Sigmoid colon (tissue), 6 donors: ENCODE measurements at regions not wholly inside any gene's neighbourhood (a gene's known extent, or its start where the extent isn't known, plus 50 kb on each side); places are given as distances from the start of the nearest gene placed in this dataset.

Experiments used
- DNase-seq: peaks from one replicate; pipeline ENCODE4 v3.0.0-alpha.2; 2019
- H3K27ac ChIP-seq, 4 donors: fragments of 200-600 bp; sonication (generic); one replicate each; pipeline ENCODE4 v1.5.1; 2016 to 2019; ENCODE audit warnings: mild to moderate bottlenecking in 1 of 4
- H3K27me3 ChIP-seq, 3 donors: fragments of 200-600 bp; sonication (generic); one replicate each; pipeline ENCODE4 v1.5.1; 2019; ENCODE audit warnings: mild to moderate bottlenecking in 1 of 3
- H3K36me3 ChIP-seq, 4 donors: fragments of 200-600 bp; sonication (generic); one replicate each; pipeline ENCODE4 v1.5.1; 2016 to 2019
- H3K4me1 ChIP-seq, 4 donors: fragments of 200-600 bp; sonication (generic); one replicate each; pipeline ENCODE4 v1.5.1; 2017 to 2019
- H3K4me3 ChIP-seq, 4 donors: fragments of 200-600 bp; sonication (generic); one replicate each; pipeline ENCODE4 v1.5.1; 2017 to 2019; ENCODE audit warnings: mild to moderate bottlenecking in 2 of 4, moderate library complexity in 1 of 4
- H3K9me3 ChIP-seq, 4 donors: fragments of 200-600 bp in 3 of 4; sonication (generic) in 3 of 4; one replicate each; pipeline versions ENCODE4 v1.5.1 to v1.6.1; 2013 to 2019
- EP300 ChIP-seq, 4 donors: sonication (generic); formaldehyde crosslinking; IDR thresholded peaks; one replicate each; pipeline ENCODE4 v1.6.1; 2017; ENCODE audit warnings: antibody characterized with exemption in 4 of 4
- POLR2A ChIP-seq, 2 donors: fragments of 450-650 bp; IDR thresholded peaks; one replicate each; pipeline ENCODE4 v1.6.1; 2016; ENCODE audit warnings: antibody characterized with exemption in 2 of 2, mild to moderate bottlenecking in 2 of 2, moderate library complexity in 2 of 2
- POLR2AphosphoS5 ChIP-seq, 4 donors: sonication (generic); formaldehyde crosslinking; IDR thresholded peaks; one replicate each; pipeline ENCODE4 v1.6.1; 2017; ENCODE audit warnings: antibody characterized with exemption in 4 of 4
- WGBS, 2 donors: extraction: QIAGEN DNeasy Blood & Tissue Kit; methylation state at CpG; one replicate each; pipeline ENCODE4 v1.1.7; 2013; 5-methylcytosine and 5-hydroxymethylcytosine counted together
- intact Hi-C: fragments of 100-400 bp; cut with DNase I; formaldehyde crosslinking; loops from one replicate; pipeline ENCODE4 v1.15.1; 2023
- TF ChIP-seq, protein P1 (sequence below), 4 experiments: fragments of 450-650 bp in 3 of 4; fragments of 200-600 bp in 1 of 4; IDR thresholded peaks; one replicate each; pipeline ENCODE4 v1.5.1; 2016 to 2019; ENCODE audit warnings: antibody characterized with exemption in 4 of 4, mild to moderate bottlenecking in 3 of 4, moderate library complexity in 2 of 4
- donor health status: healthy with polysubstance abuse.
- donor health status: healthy.

DNA sequence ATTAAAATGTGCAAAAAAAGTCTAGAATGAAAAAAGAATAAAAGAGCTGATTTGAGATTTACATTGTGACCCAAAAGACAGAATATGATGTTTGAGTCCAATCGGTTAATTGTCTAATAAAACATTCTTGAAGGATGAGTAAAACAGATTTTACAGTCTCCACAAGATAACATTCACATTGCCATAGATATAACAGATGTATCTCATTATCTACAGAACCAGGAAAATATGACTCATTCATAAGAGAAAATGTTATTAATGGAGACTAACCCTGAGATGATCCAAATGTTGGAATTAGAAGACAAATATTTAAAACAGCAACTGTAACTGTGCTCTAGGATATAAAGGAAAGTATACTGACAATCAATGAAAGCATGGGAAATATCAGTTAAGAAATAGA lies 141.7 kb downstream of the RFX6 start:
- Histone ChIP-seq H3K9me3 (peaks cover 0 to 5% (median 0%) of the 10 kb centered on the region in 4 donors), H3K27ac (no peak overlapping the region), H3K4me1 (no peaks in the 10 kb centered on the region), H3K27me3 (no peaks in the 10 kb centered on the region), H3K36me3 (no peaks in the 10 kb centered on the region), H3K4me3 (no peak overlapping the region)
- TF ChIP-seq, protein P1, sequence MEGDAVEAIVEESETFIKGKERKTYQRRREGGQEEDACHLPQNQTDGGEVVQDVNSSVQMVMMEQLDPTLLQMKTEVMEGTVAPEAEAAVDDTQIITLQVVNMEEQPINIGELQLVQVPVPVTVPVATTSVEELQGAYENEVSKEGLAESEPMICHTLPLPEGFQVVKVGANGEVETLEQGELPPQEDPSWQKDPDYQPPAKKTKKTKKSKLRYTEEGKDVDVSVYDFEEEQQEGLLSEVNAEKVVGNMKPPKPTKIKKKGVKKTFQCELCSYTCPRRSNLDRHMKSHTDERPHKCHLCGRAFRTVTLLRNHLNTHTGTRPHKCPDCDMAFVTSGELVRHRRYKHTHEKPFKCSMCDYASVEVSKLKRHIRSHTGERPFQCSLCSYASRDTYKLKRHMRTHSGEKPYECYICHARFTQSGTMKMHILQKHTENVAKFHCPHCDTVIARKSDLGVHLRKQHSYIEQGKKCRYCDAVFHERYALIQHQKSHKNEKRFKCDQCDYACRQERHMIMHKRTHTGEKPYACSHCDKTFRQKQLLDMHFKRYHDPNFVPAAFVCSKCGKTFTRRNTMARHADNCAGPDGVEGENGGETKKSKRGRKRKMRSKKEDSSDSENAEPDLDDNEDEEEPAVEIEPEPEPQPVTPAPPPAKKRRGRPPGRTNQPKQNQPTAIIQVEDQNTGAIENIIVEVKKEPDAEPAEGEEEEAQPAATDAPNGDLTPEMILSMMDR (IDR thresholded peaks at IDR 0.05), result no peak
- no peak for TF ChIP-seq POLR2A (IDR thresholded peaks at IDR 0.05)
- TF ChIP-seq POLR2AphosphoS5 (IDR thresholded peaks at IDR 0.05), result no peak
- TF ChIP-seq EP300 (IDR thresholded peaks at IDR 0.05), result no peak
- 79 to 82% methylated on average over 1 of the region's 1 CpG for WGBS, 2 donors
- intact Hi-C loops, result no loop called here
- no peak for DNase-seq

DNA sequence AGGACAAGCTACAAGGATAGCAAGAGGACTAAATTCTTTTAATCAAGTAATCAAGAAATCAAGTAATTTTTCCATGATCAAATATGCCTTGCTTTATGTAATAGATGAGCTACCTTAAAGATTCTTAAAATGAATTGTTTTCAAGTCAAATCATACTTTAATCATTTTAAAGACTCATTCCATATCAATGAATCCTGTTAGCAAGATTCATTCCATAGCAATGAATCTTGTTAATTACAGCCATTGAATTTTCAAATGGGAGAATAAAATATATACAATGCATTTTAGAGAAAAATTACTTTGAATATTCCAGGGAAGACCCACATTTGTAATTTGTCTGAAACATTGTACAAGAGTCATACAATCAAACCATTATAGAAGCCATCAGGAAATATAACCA lies 145.7 kb downstream of the RFX6 start:
- H3K9me3 ChIP-seq, result peaks cover 0 to 5% (median 0%) of the 10 kb centered on the region in 4 donors
- DNase-seq, result no peak

DNA sequence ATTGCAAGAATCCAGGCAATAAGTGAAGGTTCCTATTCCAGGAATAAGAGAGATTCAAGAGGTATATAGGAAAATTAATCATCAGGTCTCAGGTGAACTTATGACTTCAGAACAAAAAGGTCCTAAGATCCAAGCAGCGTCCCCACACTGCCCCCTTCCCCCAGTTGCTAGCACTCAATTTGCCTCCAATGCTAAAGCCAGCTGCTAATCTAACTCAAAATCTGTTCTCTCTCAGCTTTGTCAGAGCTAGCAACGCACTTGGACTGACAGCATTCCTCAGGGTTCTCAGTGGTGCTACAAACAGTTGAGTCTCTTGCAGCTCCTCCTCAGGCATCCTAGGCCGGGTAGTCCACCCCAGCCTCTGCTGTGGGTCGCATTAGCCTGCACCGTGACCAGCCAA lies 148.3 kb downstream of the RFX6 start:
- no peak overlapping the region for H3K27ac ChIP-seq

More for the DNA sequence above, 145.7 kb downstream of the RFX6 start:
- Histone ChIP-seq H3K4me3 (no peak overlapping the region), H3K27ac (no peak overlapping the region), H3K36me3 (no peaks in the 10 kb centered on the region), H3K27me3 (no peaks in the 10 kb centered on the region), H3K4me1 (no peaks in the 10 kb centered on the region)
- intact Hi-C loops, result no loop called here
- TF ChIP-seq POLR2A (IDR thresholded peaks at IDR 0.05), result no peak
- TF ChIP-seq POLR2AphosphoS5 (IDR thresholded peaks at IDR 0.05), result no peak
- TF ChIP-seq, protein P1 (IDR thresholded peaks at IDR 0.05), result no peak
- TF ChIP-seq EP300 (IDR thresholded peaks at IDR 0.05), result no peak

DNA sequence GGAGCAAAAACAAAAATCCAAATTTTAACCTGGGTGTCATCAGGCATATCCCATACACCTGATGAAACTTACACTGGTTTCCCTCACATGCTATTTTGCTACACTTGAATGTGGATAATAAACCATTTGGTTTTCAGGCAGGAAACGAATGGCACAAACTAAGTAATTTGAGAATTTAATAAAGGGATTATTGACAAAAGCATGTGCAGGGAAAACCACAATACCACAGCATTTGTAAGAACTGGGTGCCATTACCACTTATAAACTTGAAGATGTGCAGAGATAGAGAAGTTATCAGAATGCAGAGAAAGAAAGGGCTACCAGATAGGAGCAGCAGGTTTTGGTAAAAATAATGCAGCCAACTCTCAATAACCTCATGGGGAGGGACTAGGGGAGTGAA lies 151.2 kb downstream of the RFX6 start:
- 66 to 86% methylated on average over 1 of the region's 1 CpG for WGBS, 2 donors
- Histone ChIP-seq H3K4me1 (no peaks in the 10 kb centered on the region), H3K36me3 (no peaks in the 10 kb centered on the region), H3K9me3 (no peaks in the 10 kb centered on the region), H3K4me3 (no peak overlapping the region), H3K27me3 (no peaks in the 10 kb centered on the region), H3K27ac (no peak overlapping the region)
- DNase-seq, result no peak
- TF ChIP-seq POLR2A (IDR thresholded peaks at IDR 0.05) (no peak), EP300 (IDR thresholded peaks at IDR 0.05) (no peak), POLR2AphosphoS5 (IDR thresholded peaks at IDR 0.05) (no peak)
- TF ChIP-seq, protein P1 (IDR thresholded peaks at IDR 0.05), result no peak
- intact Hi-C loops, result no loop called here

More for the DNA sequence above, 148.3 kb downstream of the RFX6 start:
- intact Hi-C loops, result no loop called here
- TF ChIP-seq POLR2AphosphoS5 (IDR thresholded peaks at IDR 0.05) (no peak), EP300 (IDR thresholded peaks at IDR 0.05) (no peak), POLR2A (IDR thresholded peaks at IDR 0.05) (no peak)
- TF ChIP-seq, protein P1 (IDR thresholded peaks at IDR 0.05), result no peak
- Histone ChIP-seq H3K9me3 (no peaks in the 10 kb centered on the region), H3K27me3 (no peaks in the 10 kb centered on the region), H3K4me3 (no peak overlapping the region), H3K36me3 (no peaks in the 10 kb centered on the region), H3K4me1 (no peaks in the 10 kb centered on the region)
- DNase-seq, result no peak
- WGBS, 2 donors, result 73 to 86% methylated on average over 5 of the region's 5 CpGs

DNA sequence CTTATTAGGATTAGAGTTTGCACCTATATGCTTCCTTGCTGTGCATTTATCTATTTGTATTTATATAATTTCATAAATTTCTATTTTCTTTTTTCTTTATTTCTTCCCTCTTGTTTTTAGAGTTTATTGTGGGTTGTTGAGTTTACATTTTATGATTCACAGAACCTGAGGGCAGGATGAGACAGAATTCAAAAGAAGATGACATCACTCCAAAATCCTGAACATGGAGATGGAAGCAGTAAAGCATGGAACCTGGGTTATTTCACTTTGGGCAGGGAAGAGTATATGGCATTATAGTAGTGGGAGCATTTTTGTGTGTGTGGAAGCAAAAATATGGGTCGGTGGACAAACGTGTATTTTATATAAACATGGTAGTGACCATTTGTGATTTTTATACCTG lies 157.5 kb downstream of the RFX6 start:
- no peak for TF ChIP-seq POLR2AphosphoS5 (IDR thresholded peaks at IDR 0.05)
- no peak for TF ChIP-seq POLR2A (IDR thresholded peaks at IDR 0.05)
- TF ChIP-seq EP300 (IDR thresholded peaks at IDR 0.05), result no peak
- DNase-seq, result no peak
- Histone ChIP-seq H3K27ac (no peak overlapping the region), H3K4me1 (no peaks in the 10 kb centered on the region), H3K27me3 (no peaks in the 10 kb centered on the region), H3K36me3 (no peaks in the 10 kb centered on the region), H3K9me3 (peaks cover 0 to 3% (median 0%) of the 10 kb centered on the region in 4 donors), H3K4me3 (no peak overlapping the region)
- WGBS, 2 donors, result 70 to 75% methylated on average over 2 of the region's 2 CpGs
- intact Hi-C loops, result no loop called here
